ENCODE measurements at regions not wholly inside any gene's neighbourhood (a gene's known extent, or its start where the extent isn't known, plus 50 kb on each side); places are given as distances from the start of the nearest gene placed in this dataset.

- no peak for TF ChIP-seq CTCF (IDR thresholded peaks at IDR 0.05; ENCODE audit: low read depth, low read length)
Measured at GRCh38 chr12:16881986-16882570, 276.1 kb upstream of the LMO3 start.

GRCh38 chr12:16880864-16881285, 274.9 kb upstream of the LMO3 start:
- TF ChIP-seq CTCF (IDR thresholded peaks at IDR 0.05; ENCODE audit: low read depth, low read length) = no peak
- H3K4me3 ChIP-seq (ENCODE audit: low read depth, low read length) = no peak overlapping the region

More at GRCh38 chr12:16881986-16882570, 276.1 kb upstream of the LMO3 start:
- no peak overlapping the region for H3K4me3 ChIP-seq (ENCODE audit: low read depth, low read length)

- no peak for TF ChIP-seq CTCF (IDR thresholded peaks at IDR 0.05; ENCODE audit: low read depth, low read length)
Measured at GRCh38 chr12:16870845-16871244, 264.9 kb upstream of the LMO3 start.

GRCh38 chr12:16863742-16864141, 257.8 kb upstream of the LMO3 start:
- no peak for TF ChIP-seq CTCF (IDR thresholded peaks at IDR 0.05; ENCODE audit: low read depth, low read length)
- H3K4me3 ChIP-seq (ENCODE audit: low read depth, low read length) = no peak overlapping the region

More at GRCh38 chr12:16870845-16871244, 264.9 kb upstream of the LMO3 start:
- H3K4me3 ChIP-seq (ENCODE audit: low read depth, low read length) = no peak overlapping the region

GRCh38 chr12:16857456-16857923, 251.5 kb upstream of the LMO3 start:
- H3K4me3 ChIP-seq (ENCODE audit: low read depth, low read length) = no peak overlapping the region
- no peak for TF ChIP-seq CTCF (IDR thresholded peaks at IDR 0.05; ENCODE audit: low read depth, low read length)

GRCh38 chr12:16854465-16854864, 248.5 kb upstream of the LMO3 start:
- TF ChIP-seq CTCF (IDR thresholded peaks at IDR 0.05; ENCODE audit: low read depth, low read length) = no peak
- H3K4me3 ChIP-seq (ENCODE audit: low read depth, low read length) = no peak overlapping the region

GRCh38 chr12:16849473-16849872, 243.5 kb upstream of the LMO3 start:
- TF ChIP-seq CTCF (IDR thresholded peaks at IDR 0.05; ENCODE audit: low read depth, low read length) = no peak

More at GRCh38 chr12:16849473-16849872, 243.5 kb upstream of the LMO3 start:
- no peak overlapping the region for H3K4me3 ChIP-seq (ENCODE audit: low read depth, low read length)

Data from WI38 (cell line).